ENCODE measurements at regions not wholly inside any gene's neighbourhood (a gene's known extent, or its start where the extent isn't known, plus 50 kb on each side); places are given as distances from the start of the nearest gene placed in this dataset.

DNA sequence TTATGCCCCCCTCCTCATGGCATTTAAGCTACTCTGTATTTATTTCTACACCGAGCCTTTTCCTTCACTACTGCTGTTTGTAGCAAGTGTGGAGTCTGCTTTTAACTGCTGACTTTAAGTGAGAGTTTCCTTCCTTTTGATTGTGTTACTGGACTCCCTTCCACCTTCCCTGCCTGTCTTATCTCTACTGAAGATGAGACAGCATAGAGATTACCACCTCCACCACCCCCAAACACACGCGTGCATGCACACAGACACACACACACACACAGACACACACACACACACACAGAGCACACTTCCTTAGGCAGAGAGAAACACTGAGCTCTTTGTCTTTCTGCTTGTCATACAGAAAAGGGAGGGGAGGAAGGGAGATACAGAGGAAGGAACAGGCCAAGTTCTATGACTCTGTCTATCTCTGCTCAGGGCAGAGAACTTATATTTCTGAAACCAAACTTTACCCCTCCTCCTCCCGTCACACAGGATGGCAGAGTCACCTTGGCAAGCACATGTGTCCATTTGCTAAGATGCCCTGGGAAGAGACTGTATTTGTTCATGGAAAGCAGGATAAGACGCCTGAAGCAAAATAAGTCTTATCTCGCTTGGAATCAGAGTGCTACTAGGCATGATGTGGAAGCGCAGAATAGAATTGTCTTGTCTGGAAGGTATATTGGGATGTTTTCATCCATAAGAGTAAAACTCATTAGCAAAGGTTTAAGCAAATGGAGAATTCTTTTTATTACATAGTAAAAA is 81.8 kb upstream of the CAV2 start:
- TF ChIP-seq, protein P1, sequence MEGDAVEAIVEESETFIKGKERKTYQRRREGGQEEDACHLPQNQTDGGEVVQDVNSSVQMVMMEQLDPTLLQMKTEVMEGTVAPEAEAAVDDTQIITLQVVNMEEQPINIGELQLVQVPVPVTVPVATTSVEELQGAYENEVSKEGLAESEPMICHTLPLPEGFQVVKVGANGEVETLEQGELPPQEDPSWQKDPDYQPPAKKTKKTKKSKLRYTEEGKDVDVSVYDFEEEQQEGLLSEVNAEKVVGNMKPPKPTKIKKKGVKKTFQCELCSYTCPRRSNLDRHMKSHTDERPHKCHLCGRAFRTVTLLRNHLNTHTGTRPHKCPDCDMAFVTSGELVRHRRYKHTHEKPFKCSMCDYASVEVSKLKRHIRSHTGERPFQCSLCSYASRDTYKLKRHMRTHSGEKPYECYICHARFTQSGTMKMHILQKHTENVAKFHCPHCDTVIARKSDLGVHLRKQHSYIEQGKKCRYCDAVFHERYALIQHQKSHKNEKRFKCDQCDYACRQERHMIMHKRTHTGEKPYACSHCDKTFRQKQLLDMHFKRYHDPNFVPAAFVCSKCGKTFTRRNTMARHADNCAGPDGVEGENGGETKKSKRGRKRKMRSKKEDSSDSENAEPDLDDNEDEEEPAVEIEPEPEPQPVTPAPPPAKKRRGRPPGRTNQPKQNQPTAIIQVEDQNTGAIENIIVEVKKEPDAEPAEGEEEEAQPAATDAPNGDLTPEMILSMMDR (IDR thresholded peaks at IDR 0.05; ENCODE audit: control insufficient read depth, extremely low read depth, insufficient read depth): no peak
- peak; percentile 67 for DNase-seq (ENCODE audit: low read depth)
- H3K4me3 ChIP-seq (ENCODE audit: low read depth, low read length): no peak overlapping the region

DNA sequence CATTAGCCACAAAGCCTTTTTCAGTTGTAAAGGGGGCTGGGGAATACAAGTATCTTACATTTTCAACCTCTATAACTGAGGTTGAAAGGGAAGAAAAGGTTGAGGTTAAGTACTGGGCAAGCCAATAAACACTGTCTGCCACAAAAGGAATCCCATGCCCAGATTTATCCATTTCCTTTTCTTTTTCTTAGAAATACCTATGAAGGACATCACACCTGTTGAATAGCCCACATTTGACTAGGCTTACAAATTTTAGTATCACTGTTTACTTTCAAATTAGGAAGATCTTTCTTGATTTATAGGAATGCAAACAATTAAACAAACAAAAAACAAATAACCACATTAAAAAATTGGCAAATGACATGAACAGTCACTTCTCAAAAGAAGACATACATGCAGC is 81.0 kb upstream of the CAV2 start:
- TF ChIP-seq, protein P1 (IDR thresholded peaks at IDR 0.05; ENCODE audit: control insufficient read depth, extremely low read depth, insufficient read depth): no peak
- H3K4me3 ChIP-seq (ENCODE audit: low read depth, low read length): no peak overlapping the region
- DNase-seq (ENCODE audit: low read depth): no peak

DNA sequence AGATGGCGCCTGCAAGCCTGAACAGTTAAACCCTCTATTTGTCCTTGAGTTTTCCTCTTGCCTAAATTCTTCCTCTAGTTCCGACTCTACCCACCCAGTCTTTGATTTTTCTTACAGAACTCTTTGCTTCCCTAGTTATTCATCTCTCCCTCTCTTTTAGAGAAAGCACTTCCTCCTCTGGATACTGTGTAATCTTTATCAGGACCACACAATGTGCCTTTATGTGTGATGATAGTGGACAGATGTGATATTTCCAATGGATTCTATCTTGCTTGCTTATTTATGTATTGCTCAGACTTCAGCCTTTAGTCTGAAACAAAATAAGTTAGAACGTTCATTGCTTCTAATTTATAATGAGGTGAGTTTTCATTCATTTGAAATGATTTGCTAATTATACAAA is 79.5 kb upstream of the CAV2 start:
- DNase-seq (ENCODE audit: low read depth): no peak
- no peak overlapping the region for H3K4me3 ChIP-seq (ENCODE audit: low read depth, low read length)
- TF ChIP-seq, protein P1 (IDR thresholded peaks at IDR 0.05; ENCODE audit: control insufficient read depth, extremely low read depth, insufficient read depth): no peak

DNA sequence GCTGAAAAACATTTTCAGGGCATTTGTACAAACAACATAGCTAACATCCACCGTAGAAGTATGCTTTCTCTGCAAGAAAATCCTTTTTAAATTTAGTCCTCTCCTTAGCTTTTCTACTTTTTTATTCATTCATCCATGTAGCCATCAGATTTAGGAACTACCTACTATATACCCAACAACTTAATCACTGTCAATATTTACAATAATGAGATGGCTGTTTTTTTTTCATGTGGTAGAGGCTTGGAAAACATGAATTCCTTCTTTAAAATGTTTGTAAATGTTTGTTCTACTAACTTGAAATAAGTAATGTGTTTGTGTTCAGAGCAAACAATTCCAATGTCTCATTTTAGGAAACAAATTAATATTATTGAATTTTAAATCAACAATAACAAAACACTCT is 78.2 kb upstream of the CAV2 start:
- TF ChIP-seq, protein P1 (IDR thresholded peaks at IDR 0.05; ENCODE audit: control insufficient read depth, extremely low read depth, insufficient read depth): no peak
- DNase-seq (ENCODE audit: low read depth): peak; percentile 66
- no peak overlapping the region for H3K4me3 ChIP-seq (ENCODE audit: low read depth, low read length)

DNA sequence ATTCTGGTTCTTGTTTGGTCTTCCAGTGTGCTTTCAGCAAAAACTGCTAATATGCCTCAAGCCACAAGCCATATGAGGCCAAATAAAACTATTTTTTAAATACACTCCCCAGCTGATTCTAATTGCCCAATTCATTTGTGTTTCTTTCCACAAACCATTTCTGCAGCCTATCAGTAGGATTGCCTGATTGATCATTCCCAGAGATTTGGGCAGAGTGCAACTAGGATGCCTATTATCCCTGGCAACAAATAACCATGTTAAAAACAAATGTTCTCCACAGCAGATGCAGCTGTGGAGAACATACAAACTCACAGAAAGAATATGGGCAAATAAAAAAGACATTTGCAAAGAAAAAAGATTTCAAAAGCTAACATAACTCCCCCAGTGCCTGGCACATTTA is 76.9 kb upstream of the CAV2 start:
- H3K4me3 ChIP-seq (ENCODE audit: low read depth, low read length): no peak overlapping the region
- no peak for DNase-seq (ENCODE audit: low read depth)
- TF ChIP-seq, protein P1 (IDR thresholded peaks at IDR 0.05; ENCODE audit: control insufficient read depth, extremely low read depth, insufficient read depth): no peak

DNA sequence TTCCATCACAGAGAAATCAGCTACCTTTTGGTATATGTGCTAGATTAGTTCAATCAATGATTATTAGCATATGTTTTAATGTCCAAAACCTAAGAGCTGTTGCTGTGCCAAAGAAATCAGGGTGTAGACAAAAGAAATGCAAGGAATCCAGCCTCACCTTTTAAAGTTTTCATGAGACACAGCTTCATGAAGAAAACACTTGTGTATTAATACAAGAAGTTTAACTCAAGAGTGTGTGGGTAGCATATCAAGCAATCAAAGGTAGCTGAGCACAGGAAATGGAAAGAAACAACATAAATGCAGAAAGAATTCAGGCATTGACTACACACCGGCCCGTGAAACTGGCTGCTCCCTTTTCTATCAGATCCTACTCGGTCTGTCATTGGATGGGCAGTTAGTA is 76.0 kb upstream of the CAV2 start:
- no peak for DNase-seq (ENCODE audit: low read depth)
- TF ChIP-seq, protein P1 (IDR thresholded peaks at IDR 0.05; ENCODE audit: control insufficient read depth, extremely low read depth, insufficient read depth): no peak
- H3K4me3 ChIP-seq (ENCODE audit: low read depth, low read length): no peak overlapping the region

DNA sequence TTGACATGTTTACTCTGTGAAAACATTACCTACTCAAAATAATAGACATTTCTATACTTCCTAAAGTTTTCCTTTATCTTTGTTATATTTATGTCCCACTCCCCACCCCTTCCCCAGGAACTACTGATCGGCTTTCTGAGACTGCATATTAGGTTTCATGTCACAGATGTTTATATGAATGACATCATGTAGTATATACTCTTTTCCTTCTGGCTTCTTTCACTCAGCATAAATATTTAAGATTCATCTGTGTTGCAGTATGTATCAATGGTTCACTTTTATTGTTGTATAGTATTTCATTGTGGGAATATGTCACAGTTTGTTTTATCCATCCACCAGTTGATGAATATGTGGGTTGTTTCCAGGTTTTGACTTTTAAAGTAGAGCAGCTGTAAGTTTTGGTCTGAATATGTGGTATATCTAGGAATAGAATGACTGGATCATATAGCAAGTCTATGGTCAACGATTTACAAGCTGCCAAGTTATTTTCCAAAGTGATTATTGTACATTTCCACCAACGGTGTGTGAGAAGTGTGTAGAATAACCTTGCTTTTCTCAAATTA is 73.8 kb upstream of the CAV2 start:
- TF ChIP-seq, protein P1 (IDR thresholded peaks at IDR 0.05; ENCODE audit: control insufficient read depth, extremely low read depth, insufficient read depth): no peak
- H3K4me3 ChIP-seq (ENCODE audit: low read depth, low read length): no peak overlapping the region
- DNase-seq (ENCODE audit: low read depth): no peak

Data from LNCaP clone FGC (cell line).